Mesothelial cell of epicardium (in vitro differentiated cells): ENCODE measurements at regions not wholly inside any gene's neighbourhood (a gene's known extent, or its start where the extent isn't known, plus 50 kb on each side); places are given as distances from the start of the nearest gene placed in this dataset.

Experiments used
- DNase-seq, 2 experiments: peaks; one replicate each; pipeline ENCODE4 v3.0.0; 2021; ENCODE audit warnings: low spot score in 2 of 2; ENCODE audit not compliant: unreplicated experiment in 2 of 2
- H3K27ac Mint-ChIP-seq: 2 replicates; pipeline ENCODE4 v1.8.0; 2021; ENCODE audit warnings: mixed read lengths
- H3K27me3 Mint-ChIP-seq: 2 replicates; pipeline ENCODE4 v1.8.0; 2021; ENCODE audit warnings: low read depth, mixed read lengths
- H3K36me3 Mint-ChIP-seq: 2 replicates; pipeline ENCODE4 v1.8.0; 2021; ENCODE audit warnings: mixed read lengths
- H3K4me1 Mint-ChIP-seq: 2 replicates; pipeline ENCODE4 v1.8.0; 2021; ENCODE audit warnings: mixed read lengths
- H3K4me3 Mint-ChIP-seq: 2 replicates; pipeline ENCODE4 v1.8.0; 2021; ENCODE audit warnings: mild to moderate bottlenecking, moderate library complexity, mixed read lengths
- H3K9me3 Mint-ChIP-seq: 2 replicates; pipeline ENCODE4 v1.8.0; 2021; ENCODE audit warnings: mixed read lengths
- CTCF ChIP-seq: fragments of 200-600 bp; sonication (generic); IDR thresholded peaks from one replicate; pipeline ENCODE4 v1.5.0; 2021; ENCODE audit warnings: antibody characterized with exemption; ENCODE audit not compliant: unreplicated experiment

- no peaks in the 10 kb centered on the region for H3K36me3 Mint-ChIP-seq
- H3K9me3 Mint-ChIP-seq, result no peaks in the 10 kb centered on the region
- no peak for DNase-seq
- no peak overlapping the region for H3K27ac Mint-ChIP-seq
- H3K27me3 Mint-ChIP-seq, result peaks cover 6% of the 10 kb centered on the region
- no peak overlapping the region for H3K4me3 Mint-ChIP-seq
- TF ChIP-seq CTCF, result no peak
- H3K4me1 Mint-ChIP-seq, result no peaks in the 10 kb centered on the region
Measured at GRCh38 chr4:24063731-24064130, 173.9 kb upstream of the PPARGC1A start.

DNA sequence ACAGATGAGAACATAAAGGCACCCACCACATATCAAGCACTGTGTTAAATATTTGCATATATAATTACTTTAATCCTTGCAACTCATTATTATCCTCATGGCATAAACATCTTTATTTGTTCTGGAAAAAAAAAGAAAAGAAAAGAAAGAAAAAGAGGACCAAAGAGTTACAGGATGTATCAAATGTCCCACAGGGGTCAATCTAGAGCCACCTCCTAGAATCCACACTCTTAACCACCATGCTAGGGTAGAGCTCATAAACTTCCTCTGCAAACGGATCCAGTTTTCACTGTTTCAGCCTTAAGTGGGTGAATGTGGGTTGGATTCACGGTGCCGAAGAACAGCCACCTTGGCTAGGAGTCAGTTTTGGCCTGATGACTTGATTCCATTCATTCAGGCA is 171.1 kb upstream of the PPARGC1A start:
- H3K27ac Mint-ChIP-seq, result no peak overlapping the region
- no peak for TF ChIP-seq CTCF
- H3K27me3 Mint-ChIP-seq, result peaks cover 9% of the 10 kb centered on the region

DNA sequence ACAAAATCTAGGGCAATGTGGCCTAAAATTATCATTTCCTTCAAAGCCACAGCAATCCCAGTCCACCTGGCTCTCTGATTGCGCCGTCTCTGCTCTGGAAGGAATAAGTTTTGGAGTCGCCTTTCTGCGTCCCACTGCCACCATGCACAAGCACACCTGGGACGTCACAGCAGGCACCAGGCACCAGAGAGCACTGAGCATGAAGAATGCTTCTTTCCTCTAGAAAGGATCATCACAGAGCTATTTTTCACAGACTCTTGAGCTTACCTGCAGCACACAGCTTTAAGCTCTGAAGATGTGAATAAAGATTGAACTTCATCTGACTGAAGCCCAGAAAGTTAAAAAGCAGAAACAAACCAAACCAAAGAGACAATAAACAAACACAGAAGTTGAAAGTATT is 170.0 kb upstream of the PPARGC1A start:
- Mint-ChIP-seq H3K27ac (no peak overlapping the region), H3K27me3 (peaks cover 11% of the 10 kb centered on the region), H3K36me3 (no peaks in the 10 kb centered on the region), H3K4me3 (no peak overlapping the region), H3K9me3 (no peaks in the 10 kb centered on the region), H3K4me1 (no peaks in the 10 kb centered on the region)
- no peak for TF ChIP-seq CTCF
- DNase-seq, result no peak

More for the DNA sequence above, 171.1 kb upstream of the PPARGC1A start:
- Mint-ChIP-seq H3K4me3 (no peak overlapping the region), H3K36me3 (no peaks in the 10 kb centered on the region), H3K9me3 (no peaks in the 10 kb centered on the region), H3K4me1 (no peaks in the 10 kb centered on the region)
- no peak for DNase-seq

DNA sequence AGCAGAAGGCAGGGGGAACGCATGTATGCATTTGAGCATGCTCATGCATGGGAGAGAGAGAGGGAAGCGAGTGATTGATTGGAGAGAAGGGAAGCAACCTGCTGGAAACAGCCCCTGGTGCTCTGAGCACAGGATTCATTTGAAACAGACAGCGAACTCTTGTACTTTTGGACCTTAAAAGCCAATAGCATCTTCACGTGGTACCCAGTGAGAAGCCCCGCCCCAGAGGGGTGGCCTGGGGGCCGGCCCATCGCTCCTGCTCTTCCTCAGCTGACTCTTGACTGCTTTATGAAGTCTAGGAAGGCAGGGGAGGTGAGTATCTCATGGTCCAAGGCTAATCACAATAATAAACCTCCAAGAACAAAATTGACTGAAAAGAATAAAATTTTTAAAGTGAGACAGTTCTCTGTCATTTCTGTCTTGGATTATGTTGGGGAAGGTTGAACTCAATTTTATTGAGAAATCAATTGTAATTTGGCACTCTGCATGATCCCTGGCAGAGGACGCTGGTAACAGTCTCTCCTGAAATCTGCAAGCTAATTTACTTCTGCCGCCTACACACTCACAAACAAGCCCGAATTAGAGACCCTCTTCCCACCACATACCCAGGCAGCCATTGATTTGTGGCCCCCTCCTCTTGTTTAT is 168.2 kb upstream of the PPARGC1A start:
- no peak for DNase-seq
- Mint-ChIP-seq H3K27me3 (peaks cover 14% of the 10 kb centered on the region), H3K4me1 (peaks cover 2% of the 10 kb centered on the region), H3K27ac (no peak overlapping the region), H3K4me3 (no peak overlapping the region), H3K36me3 (no peaks in the 10 kb centered on the region), H3K9me3 (no peaks in the 10 kb centered on the region)
- TF ChIP-seq CTCF, result no peak

GRCh38 chr4:24056289-24056688 is 166.4 kb upstream of the PPARGC1A start:
- H3K9me3 Mint-ChIP-seq, result no peaks in the 10 kb centered on the region

More at GRCh38 chr4:24056289-24056688, 166.4 kb upstream of the PPARGC1A start:
- no peak for TF ChIP-seq CTCF
- Mint-ChIP-seq H3K4me3 (no peak overlapping the region), H3K27me3 (peaks cover 15% of the 10 kb centered on the region), H3K36me3 (no peaks in the 10 kb centered on the region), H3K4me1 (peaks cover 2% of the 10 kb centered on the region), H3K27ac (no peak overlapping the region)
- DNase-seq, result no peak
